IMR-90 (cell line): ENCODE measurements at regions not wholly inside any gene's neighbourhood (a gene's known extent, or its start where the extent isn't known, plus 50 kb on each side); places are given as distances from the start of the nearest gene placed in this dataset.

ENCODE experiments used
- ATAC-seq: fragments of 200-7000 bp; cut with Tn5 transposase; 2 replicates; pipeline ENCODE4 v1.9.1; 2020; ENCODE audit warnings: low read depth, mild to moderate bottlenecking, moderate library complexity
- BruUV-seq: library from RNA; stranded (reverse); fragments of 400-500 nt; replicated peaks from 2 replicates; lab custom pipeline; 2021; lab: Mats Ljungman, UMichigan
- CTCF ChIA-PET: fragments of 300-600 bp; formaldehyde crosslinking; extraction: SDS; loops from one replicate; lab custom pipeline; 2021; ENCODE audit warnings: antibody characterized with exemption; lab: Yijun Ruan, JAX
- POLR2A ChIA-PET: fragments of 300-600 bp; sonication (Branson Sonifier 250); formaldehyde crosslinking; loops from one replicate; lab custom pipeline; 2022; ENCODE audit warnings: antibody characterized with exemption; ENCODE audit not compliant: unreplicated experiment; lab: Charles Lee
- DNase-seq: peaks from one replicate; pipeline ENCODE4 v3.0.0; 2013
- H2AFZ ChIP-seq: replicated peaks from 2 replicates; pipeline ENCODE3; 2013; ENCODE audit warnings: low read length, mild to moderate bottlenecking; ENCODE audit not compliant: poor library complexity
- H2AK5ac ChIP-seq: 2 replicates; pipeline ENCODE4 v1.6.1; 2013; ENCODE audit warnings: low read depth, low read length, inconsistent platforms
- H2AK9ac ChIP-seq: replicated peaks from 2 replicates; pipeline ENCODE3; 2013; ENCODE audit warnings: mild to moderate bottlenecking, low read depth, low read length, moderate library complexity; ENCODE audit not compliant: poor library complexity
- H2BK120ac ChIP-seq: 2 replicates; pipeline ENCODE4 v1.6.1; 2013; ENCODE audit warnings: low read depth, low read length, inconsistent platforms
- H2BK15ac ChIP-seq: 3 replicates; pipeline ENCODE4 v1.6.1; 2013; ENCODE audit warnings: low read depth, low read length, inconsistent platforms
- H2BK20ac ChIP-seq: 2 replicates; pipeline ENCODE4 v1.6.1; 2013; ENCODE audit warnings: low read depth, mild to moderate bottlenecking, inconsistent platforms, low read length, moderate library complexity
- H2BK5ac ChIP-seq: 2 replicates; pipeline ENCODE4 v1.6.1; 2013; ENCODE audit warnings: mild to moderate bottlenecking, low read depth, low read length, inconsistent platforms; ENCODE audit not compliant: poor library complexity, severe bottlenecking
- H3K14ac ChIP-seq: replicated peaks from 2 replicates; pipeline ENCODE4 v1.6.1; 2013; ENCODE audit warnings: low read depth, low read length, inconsistent platforms
- H3K18ac ChIP-seq: 2 replicates; pipeline ENCODE4 v1.6.1; 2013; ENCODE audit warnings: low read depth, low read length, control low read depth
- H3K23ac ChIP-seq: 2 replicates; pipeline ENCODE4 v1.6.1; 2013; ENCODE audit warnings: low read depth, low read length, inconsistent platforms
- H3K27ac ChIP-seq: 2 replicates; pipeline ENCODE4 v1.5.1; 2013; ENCODE audit warnings: mild to moderate bottlenecking, control low read depth, low read length; ENCODE audit not compliant: insufficient read depth
- H3K27me3 ChIP-seq: 2 replicates; pipeline ENCODE4 v1.6.1; 2013; ENCODE audit warnings: low read length; ENCODE audit not compliant: control insufficient read depth, insufficient read depth
- H3K36me3 ChIP-seq: 2 replicates; pipeline ENCODE4 v1.6.1; 2013; ENCODE audit warnings: low read length, mixed read lengths; ENCODE audit not compliant: control insufficient read depth, insufficient read depth
- H3K4ac ChIP-seq: 2 replicates; pipeline ENCODE4 v1.6.1; 2013; ENCODE audit warnings: low read depth, low read length, inconsistent platforms
- H3K4me1 ChIP-seq: 2 replicates; pipeline ENCODE4 v1.6.1; 2013; ENCODE audit warnings: low read length, mixed read lengths; ENCODE audit not compliant: control insufficient read depth, insufficient read depth
- H3K4me2 ChIP-seq: 2 replicates; pipeline ENCODE4 v1.6.1; 2013; ENCODE audit warnings: low read depth, mild to moderate bottlenecking, control low read depth, low read length, moderate library complexity
- H3K4me3 ChIP-seq: 2 replicates; pipeline ENCODE4 v1.5.1; 2013; ENCODE audit warnings: low read depth, mild to moderate bottlenecking, control low read depth, low read length, moderate library complexity; ENCODE audit not compliant: insufficient read depth
- H3K56ac ChIP-seq: 2 replicates; pipeline ENCODE4 v1.6.1; 2013; ENCODE audit warnings: low read length, inconsistent platforms; ENCODE audit not compliant: insufficient read depth; ENCODE audit errors: extremely low read depth
- H3K79me1 ChIP-seq, 2 experiments: 2 replicates each; pipeline ENCODE4 v1.6.1; 2013; ENCODE audit warnings: low read length in 2 of 2, inconsistent platforms in 1 of 2, low read depth in 1 of 2
- H3K9ac ChIP-seq: 2 replicates; pipeline ENCODE4 v1.6.1; 2013; ENCODE audit warnings: low read depth, low read length, control low read depth
- H3K9me1 ChIP-seq: 2 replicates; pipeline ENCODE4 v1.6.1; 2013; ENCODE audit warnings: low read length, inconsistent platforms; ENCODE audit not compliant: insufficient read depth
- H3K9me3 ChIP-seq: 2 replicates; pipeline ENCODE4 v1.6.1; 2013; ENCODE audit warnings: low read length; ENCODE audit not compliant: control insufficient read depth, insufficient read depth
- H4K20me1 ChIP-seq: 2 replicates; pipeline ENCODE4 v1.6.1; 2013; ENCODE audit warnings: low read length, inconsistent platforms; ENCODE audit not compliant: insufficient read depth
- H4K5ac ChIP-seq: 2 replicates; pipeline ENCODE4 v1.6.1; 2013; ENCODE audit warnings: mild to moderate bottlenecking, low read depth, low read length, control low read depth
- H4K8ac ChIP-seq, 2 experiments: 2 replicates each; pipeline ENCODE4 v1.6.1; 2013; ENCODE audit warnings: low read depth in 2 of 2, low read length in 2 of 2, control low read depth in 1 of 2, inconsistent platforms in 1 of 2
- H4K91ac ChIP-seq: 2 replicates; pipeline ENCODE4 v1.6.1; 2013; ENCODE audit warnings: low read depth, low read length, inconsistent platforms; ENCODE audit not compliant: insufficient read depth
- BHLHE40 ChIP-seq: fragments of 150-350 bp; IDR thresholded peaks from 2 replicates; pipeline ENCODE4 v1.6.1; 2016; ENCODE audit warnings: mild to moderate bottlenecking, low read depth, low read length
- CEBPB ChIP-seq: IDR thresholded peaks from 2 replicates; pipeline ENCODE4 v1.6.1; 2012; ENCODE audit warnings: low read depth, low read length, improper control_type of control experiment
- FOS ChIP-seq: fragments of 150-350 bp; IDR thresholded peaks from 2 replicates; pipeline ENCODE4 v1.6.1; 2016; ENCODE audit warnings: low read depth, low read length
- MAFK ChIP-seq: IDR thresholded peaks from 2 replicates; pipeline ENCODE4 v1.6.1; 2012; ENCODE audit warnings: low read depth, low read length, improper control_type of control experiment
- NFE2L2 ChIP-seq: fragments of 150-350 bp; IDR thresholded peaks from 2 replicates; pipeline ENCODE4 v1.6.1; 2016; ENCODE audit warnings: low read depth, mild to moderate bottlenecking, low read length
- RCOR1 ChIP-seq: IDR thresholded peaks from 2 replicates; pipeline ENCODE4 v1.6.1; 2012; ENCODE audit warnings: mild to moderate bottlenecking, low read length, improper control_type of control experiment; ENCODE audit not compliant: insufficient replicate concordance
- RFX5 ChIP-seq: IDR thresholded peaks from 2 replicates; pipeline ENCODE4 v1.8.0; 2012; ENCODE audit warnings: low read depth, mild to moderate bottlenecking, low read length, moderate library complexity
- WGBS, 2 experiments: methylation state at CpG; one replicate each; pipeline versions ENCODE4 v1.1.5 to v1.1.7; 2013; ENCODE audit warnings: missing lambda C conversion rate in 2 of 2; ENCODE audit not compliant: insufficient read length in 1 of 2; ENCODE audit errors: extremely low coverage in 2 of 2; 5-methylcytosine and 5-hydroxymethylcytosine counted together
- dilution Hi-C: fragments of 300-500 bp; cut with HindIII; formaldehyde crosslinking; loops from one replicate; pipeline ENCODE4 v1.14.3; 2018; ENCODE audit warnings: low sequenced_read_pairs; ENCODE audit not compliant: unreplicated experiment
- in situ Hi-C: fragments of 300-500 bp; cut with MboI; formaldehyde crosslinking; loops from 3 replicates; pipeline ENCODE4 v1.14.3; 2019; ENCODE audit warnings: low sequenced_read_pairs, inconsistent platforms, mixed read lengths
- intact Hi-C: fragments of 100-400 bp; cut with micrococcal nuclease; formaldehyde crosslinking; loops from 2 replicates; pipeline ENCODE4 v1.10.0; 2022
- TF ChIP-seq, protein P1 (sequence below): fragments of 150-350 bp; IDR thresholded peaks from 2 replicates; pipeline ENCODE4 v1.6.1; 2016; ENCODE audit warnings: low read depth, mild to moderate bottlenecking, low read length, moderate library complexity, borderline replicate concordance
- TF ChIP-seq, protein P2 (sequence below): fragments of 150-350 bp; IDR thresholded peaks from 2 replicates; pipeline ENCODE4 v1.6.1; 2017; ENCODE audit warnings: mild to moderate bottlenecking, antibody characterized with exemption, low read length, low read depth

DNA sequence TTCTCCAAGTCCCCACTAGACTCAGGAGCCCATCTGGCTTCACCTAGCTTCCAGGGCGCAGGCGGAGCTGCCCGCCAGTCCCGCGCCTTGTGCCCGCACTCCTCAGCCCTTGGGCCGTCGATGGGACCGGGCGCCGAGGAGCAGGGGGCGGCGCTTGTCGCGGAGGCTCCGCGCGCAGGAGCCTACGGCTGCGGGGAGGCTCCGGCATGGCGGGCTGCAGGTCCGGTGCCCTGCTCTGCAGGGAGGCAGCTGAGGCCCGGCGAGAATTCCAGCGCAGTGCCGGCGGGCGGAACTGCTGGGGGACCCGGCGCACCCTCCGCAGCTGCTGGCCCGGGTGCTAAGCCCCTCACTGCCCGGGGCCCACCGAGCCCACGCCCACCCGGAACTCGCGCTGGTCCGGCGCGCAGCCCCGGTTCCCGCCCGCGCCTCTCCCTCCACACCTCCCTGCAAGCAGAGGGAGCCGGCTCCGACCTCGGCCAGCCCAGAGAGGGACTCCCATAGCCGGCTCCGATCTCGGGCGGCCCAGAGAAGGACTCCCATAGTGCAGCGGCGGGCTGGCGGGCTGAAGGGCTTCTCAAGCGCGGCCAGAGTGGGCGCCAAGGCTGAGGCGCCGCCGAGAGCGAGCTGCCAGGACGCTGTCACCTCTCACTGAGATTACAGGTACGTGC is 78.1 kb upstream of the PJA2 start:
- H4K8ac ChIP-seq: no peak overlapping the region
- no peaks in the 10 kb centered on the region for H3K9me1 ChIP-seq
- no peak overlapping the region for H3K4ac ChIP-seq
- BruUV-seq: no TSS peak
- intact Hi-C loops: loop anchor here (10.0 kb wide), 1 partner anchor 367 kb away; no protein-coding TSS in a partner anchor
- ChIA-PET POLR2A (no interaction called here), CTCF (no interaction called here)
- peaks cover 9% of the 10 kb centered on the region for H3K27me3 ChIP-seq
- H2BK15ac ChIP-seq: no peak overlapping the region
- H2AK9ac ChIP-seq: no peak overlapping the region
- no peak for TF ChIP-seq BHLHE40
- TF ChIP-seq, protein P1, sequence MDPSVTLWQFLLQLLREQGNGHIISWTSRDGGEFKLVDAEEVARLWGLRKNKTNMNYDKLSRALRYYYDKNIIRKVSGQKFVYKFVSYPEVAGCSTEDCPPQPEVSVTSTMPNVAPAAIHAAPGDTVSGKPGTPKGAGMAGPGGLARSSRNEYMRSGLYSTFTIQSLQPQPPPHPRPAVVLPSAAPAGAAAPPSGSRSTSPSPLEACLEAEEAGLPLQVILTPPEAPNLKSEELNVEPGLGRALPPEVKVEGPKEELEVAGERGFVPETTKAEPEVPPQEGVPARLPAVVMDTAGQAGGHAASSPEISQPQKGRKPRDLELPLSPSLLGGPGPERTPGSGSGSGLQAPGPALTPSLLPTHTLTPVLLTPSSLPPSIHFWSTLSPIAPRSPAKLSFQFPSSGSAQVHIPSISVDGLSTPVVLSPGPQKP: no peak
- TF ChIP-seq MAFK: no peak
- TF ChIP-seq CEBPB: no peak
- TF ChIP-seq, protein P2, sequence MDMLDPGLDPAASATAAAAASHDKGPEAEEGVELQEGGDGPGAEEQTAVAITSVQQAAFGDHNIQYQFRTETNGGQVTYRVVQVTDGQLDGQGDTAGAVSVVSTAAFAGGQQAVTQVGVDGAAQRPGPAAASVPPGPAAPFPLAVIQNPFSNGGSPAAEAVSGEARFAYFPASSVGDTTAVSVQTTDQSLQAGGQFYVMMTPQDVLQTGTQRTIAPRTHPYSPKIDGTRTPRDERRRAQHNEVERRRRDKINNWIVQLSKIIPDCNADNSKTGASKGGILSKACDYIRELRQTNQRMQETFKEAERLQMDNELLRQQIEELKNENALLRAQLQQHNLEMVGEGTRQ: no peak
- TF ChIP-seq RCOR1: no peak
- TF ChIP-seq NFE2L2: no peak
- no peak for TF ChIP-seq RFX5
- TF ChIP-seq FOS: no peak
- no peaks in the 10 kb centered on the region for H3K36me3 ChIP-seq
- no peak overlapping the region for H3K4me3 ChIP-seq
- no peak overlapping the region for H2BK5ac ChIP-seq
- no peaks in the 10 kb centered on the region for H3K79me1 ChIP-seq
- dilution Hi-C loops: no loop called here
- H2BK20ac ChIP-seq: no peak overlapping the region
- ATAC-seq (no peak), DNase-seq (no peak)
- H3K56ac ChIP-seq: no peak overlapping the region
- H3K9ac ChIP-seq: no peak overlapping the region
- H2AK5ac ChIP-seq: no peak overlapping the region
- in situ Hi-C loops: no loop called here
- WGBS, 2 experiments: 95% methylated on average over 8 of the region's 65 CpGs; no CpG with 5 or more reads in 1 of the 2 experiments
- no peaks in the 10 kb centered on the region for H3K9me3 ChIP-seq
- no peaks in the 10 kb centered on the region for H3K4me1 ChIP-seq
- no peak overlapping the region for H4K91ac ChIP-seq
- H3K18ac ChIP-seq: no peak overlapping the region
- H3K4me2 ChIP-seq: no peak overlapping the region
- no peak overlapping the region for H2AFZ ChIP-seq
- H4K5ac ChIP-seq: no peak overlapping the region
- H3K27ac ChIP-seq: no peak overlapping the region
- H4K20me1 ChIP-seq: no peaks in the 10 kb centered on the region
- H3K23ac ChIP-seq: no peak overlapping the region
- no peak overlapping the region for H2BK120ac ChIP-seq
- H3K14ac ChIP-seq: no peak overlapping the region
